Heart left ventricle (tissue), 13 donors: ENCODE measurements at regions not wholly inside any gene's neighbourhood (a gene's known extent, or its start where the extent isn't known, plus 50 kb on each side); places are given as distances from the start of the nearest gene placed in this dataset.
"Not testable (repeated sequence)": the region's sequence is repeated elsewhere in the genome, so short reads cannot be mapped to it uniquely, and the experiment has no call there.

Source experiments
- POLR2A ChIP-seq, 2 donors: fragments of 450-650 bp; IDR thresholded peaks; one replicate each; pipeline ENCODE4 v1.6.1; 2017; ENCODE audit warnings: antibody characterized with exemption in 2 of 2, mild to moderate bottlenecking in 2 of 2, moderate library complexity in 2 of 2
- TF ChIP-seq, protein P1 (sequence below), 12 donors: fragments of 200-600 bp; sonication (generic) in 4 of 12; IDR thresholded peaks; one replicate each; pipeline versions ENCODE4 v1.5.0 to v1.8.0; 2018 to 2022; ENCODE audit warnings: antibody characterized with exemption in 12 of 12, mild to moderate bottlenecking in 5 of 12
- donor health status: ischemic (EF 13 %, LVEDD 7.1; RV severe dilation, severe dysfunction).
- donor health status: DM: no; HTN: yes; CAD: no.
- donor health status: DM: no; HTN: no; CAD: no.
- donor health status: ischemic (EF 25% LVEDD 6.9; RV normal size, moderate dysfunction).
- donor health status: ischemic (EF 25% LVEDD 5.7; RV mildly dilated, moderate dysfunction).
- donor health status: ischemic (EF 35%, LVEDD 5.7; RV mildly dilated, moderate dysfunction).
- donor health status: nonischemic (EF 11% LVEDD 7.7; RV severe dilation, severe dysfunction).
- donor health status: DM: yes; HTN: yes; CAD: no.
- donor health status: PGD.
- donor health status: ischemic (EF 29% LVEDD 5.4; RV normal size, mild dysfunction).
- donor health status: nonischemic (EF 23%, LVEDD 6.1; RV moderate dilation, normal function).

GRCh38 chr15:58323321-58323720 is 108.5 kb upstream of the LIPC start:
- TF ChIP-seq, protein P1, sequence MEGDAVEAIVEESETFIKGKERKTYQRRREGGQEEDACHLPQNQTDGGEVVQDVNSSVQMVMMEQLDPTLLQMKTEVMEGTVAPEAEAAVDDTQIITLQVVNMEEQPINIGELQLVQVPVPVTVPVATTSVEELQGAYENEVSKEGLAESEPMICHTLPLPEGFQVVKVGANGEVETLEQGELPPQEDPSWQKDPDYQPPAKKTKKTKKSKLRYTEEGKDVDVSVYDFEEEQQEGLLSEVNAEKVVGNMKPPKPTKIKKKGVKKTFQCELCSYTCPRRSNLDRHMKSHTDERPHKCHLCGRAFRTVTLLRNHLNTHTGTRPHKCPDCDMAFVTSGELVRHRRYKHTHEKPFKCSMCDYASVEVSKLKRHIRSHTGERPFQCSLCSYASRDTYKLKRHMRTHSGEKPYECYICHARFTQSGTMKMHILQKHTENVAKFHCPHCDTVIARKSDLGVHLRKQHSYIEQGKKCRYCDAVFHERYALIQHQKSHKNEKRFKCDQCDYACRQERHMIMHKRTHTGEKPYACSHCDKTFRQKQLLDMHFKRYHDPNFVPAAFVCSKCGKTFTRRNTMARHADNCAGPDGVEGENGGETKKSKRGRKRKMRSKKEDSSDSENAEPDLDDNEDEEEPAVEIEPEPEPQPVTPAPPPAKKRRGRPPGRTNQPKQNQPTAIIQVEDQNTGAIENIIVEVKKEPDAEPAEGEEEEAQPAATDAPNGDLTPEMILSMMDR (IDR thresholded peaks at IDR 0.05): not testable (repeated sequence)
- TF ChIP-seq POLR2A (IDR thresholded peaks at IDR 0.05): not testable (repeated sequence)
